Keratinocyte (primary cell): ENCODE measurements at regions not wholly inside any gene's neighbourhood (a gene's known extent, or its start where the extent isn't known, plus 50 kb on each side); places are given as distances from the start of the nearest gene placed in this dataset.

Source experiments
- DNase-seq: peaks from one replicate; pipeline ENCODE4 v3.0.0-alpha.2; 2011; ENCODE audit warnings: low read depth, missing footprints, low spot score
- FAIRE-seq: peaks from 2 replicates; lab custom pipeline; 2011; peaks lifted over from hg19 to GRCh38; lab: Jason Lieb, UNC
- H2AFZ ChIP-seq: 2 replicates; pipeline ENCODE4 v1.6.0; 2012; ENCODE audit warnings: low read length, control low read depth, inconsistent platforms; ENCODE audit not compliant: control insufficient read depth
- H3K27ac ChIP-seq: 2 replicates; pipeline ENCODE4 v1.5.1; 2011; ENCODE audit warnings: low read length; ENCODE audit not compliant: control insufficient read depth, insufficient read depth
- H3K27me3 ChIP-seq: 3 replicates; pipeline ENCODE4 v1.6.0; 2011; ENCODE audit warnings: low read length; ENCODE audit not compliant: control insufficient read depth, insufficient read depth; ENCODE audit errors: extremely low read depth
- H3K36me3 ChIP-seq, 2 experiments: 2 replicates in 1 of 2; 3 replicates in 1 of 2; pipeline ENCODE4 v1.5.1; 2011; ENCODE audit warnings: low read length in 2 of 2, mild to moderate bottlenecking in 1 of 2; ENCODE audit not compliant: control insufficient read depth in 2 of 2, insufficient read depth in 2 of 2; ENCODE audit errors: extremely low read depth in 1 of 2
- H3K4me1 ChIP-seq: 3 replicates; pipeline ENCODE4 v1.5.1; 2011; ENCODE audit warnings: low read length; ENCODE audit not compliant: control insufficient read depth, insufficient read depth; ENCODE audit errors: extremely low read depth
- H3K4me2 ChIP-seq: 3 replicates; pipeline ENCODE4 v1.6.0; 2011; ENCODE audit warnings: low read depth, low read length; ENCODE audit not compliant: control insufficient read depth, insufficient read depth; ENCODE audit errors: extremely low read depth
- H3K4me3 ChIP-seq, 3 experiments: fragments of 200-600 bp in 1 of 3; sonication (generic) in 1 of 3; 2 replicates in 2 of 3; 3 replicates in 1 of 3; pipeline ENCODE4 v1.5.1; 2011 to 2016; ENCODE audit warnings: low read length in 3 of 3, mild to moderate bottlenecking in 3 of 3, control low read depth in 2 of 3, inconsistent platforms in 1 of 3, low read depth in 1 of 3, mixed read lengths in 1 of 3, mixed run types in 1 of 3, moderate library complexity in 1 of 3; ENCODE audit not compliant: control insufficient read depth in 2 of 3, insufficient read depth in 2 of 3; ENCODE audit errors: extremely low read depth in 1 of 3
- H3K79me2 ChIP-seq: 2 replicates; pipeline ENCODE4 v1.6.0; 2012; ENCODE audit warnings: low read length; ENCODE audit not compliant: control insufficient read depth, insufficient read depth
- H3K9ac ChIP-seq: 3 replicates; pipeline ENCODE4 v1.6.0; 2011; ENCODE audit warnings: low read length; ENCODE audit not compliant: control insufficient read depth, insufficient read depth; ENCODE audit errors: extremely low read depth
- H3K9me1 ChIP-seq: 3 replicates; pipeline ENCODE4 v1.6.0; 2011; ENCODE audit warnings: low read length; ENCODE audit not compliant: control insufficient read depth, insufficient read depth; ENCODE audit errors: extremely low read depth
- H3K9me3 ChIP-seq: 2 replicates; pipeline ENCODE4 v1.5.1; 2012; ENCODE audit warnings: low read depth, low read length; ENCODE audit not compliant: control insufficient read depth
- H4K20me1 ChIP-seq: 3 replicates; pipeline ENCODE4 v1.6.0; 2011; ENCODE audit warnings: low read length; ENCODE audit not compliant: control insufficient read depth, insufficient read depth; ENCODE audit errors: extremely low read depth
- CTCF ChIP-seq, 3 experiments: IDR thresholded peaks in 1 of 3; conservative IDR thresholded peaks in 1 of 3; optimal IDR thresholded peaks in 1 of 3; 2 replicates in 2 of 3; 3 replicates in 1 of 3; pipeline versions ENCODE3 to v1.5.1; 2011; ENCODE audit warnings: low read length in 3 of 3, mild to moderate bottlenecking in 3 of 3, moderate library complexity in 2 of 3, control low read depth in 1 of 3, inconsistent platforms in 1 of 3; ENCODE audit not compliant: insufficient read depth in 2 of 3; ENCODE audit errors: extremely low read depth in 1 of 3
- EZH2 ChIP-seq: IDR thresholded peaks from one replicate; pipeline ENCODE4 v1.6.1; 2012; ENCODE audit warnings: inconsistent platforms, mild to moderate bottlenecking, low read length, moderate library complexity
- dilution Hi-C: fragments of 300-500 bp; cut with MboI; formaldehyde crosslinking; loops from one replicate; pipeline ENCODE4 v1.7.0; 2020; ENCODE audit warnings: low sequenced_read_pairs; ENCODE audit not compliant: extremely low pct_ligation_motif_present

- TF ChIP-seq CTCF (optimal IDR thresholded peaks at IDR 0.05 in 1 of 3, IDR thresholded peaks at IDR 0.05 in 1 of 3, conservative IDR thresholded peaks at IDR 0.05 in 1 of 3; ENCODE audit: extremely low read depth in 1 of 3, insufficient read depth in 2 of 3, low read length in 3 of 3): no peak
- Histone ChIP-seq H3K79me2 (no peaks in the 10 kb centered on the region), H2AFZ (no peak overlapping the region), H3K4me2 (no peak overlapping the region), H3K4me3 (no peak overlapping the region), H3K27ac (no peak overlapping the region), H3K4me1 (no peaks in the 10 kb centered on the region), H3K36me3 (no peaks in the 10 kb centered on the region), H3K27me3 (peaks cover 12% of the 10 kb centered on the region), H4K20me1 (no peaks in the 10 kb centered on the region), H3K9ac (no peak overlapping the region), H3K9me3 (no peaks in the 10 kb centered on the region), H3K9me1 (no peaks in the 10 kb centered on the region)
- dilution Hi-C loops: loop anchor here (10.0 kb wide), 1 partner anchor 67 kb away; no protein-coding TSS in a partner anchor
- FAIRE-seq (no peak), DNase-seq (no peak)
Observed at GRCh38 chr17:73731733-73732132, 87.5 kb upstream of the SDK2 start.

GRCh38 chr17:73733517-73733916 lies 89.3 kb upstream of the SDK2 start:
- Histone ChIP-seq H3K4me2 (no peak overlapping the region), H3K36me3 (no peaks in the 10 kb centered on the region), H3K27ac (no peak overlapping the region), H4K20me1 (no peaks in the 10 kb centered on the region), H3K4me1 (no peaks in the 10 kb centered on the region), H3K9me1 (no peaks in the 10 kb centered on the region), H3K9me3 (no peaks in the 10 kb centered on the region), H2AFZ (no peak overlapping the region), H3K4me3 (no peak overlapping the region), H3K79me2 (no peaks in the 10 kb centered on the region), H3K27me3 (peaks cover 21% of the 10 kb centered on the region), H3K9ac (no peak overlapping the region)
- dilution Hi-C loops: loop anchor here (10.0 kb wide), 1 partner anchor 69 kb away; no protein-coding TSS in a partner anchor
- DNase-seq: no peak
- no peak for FAIRE-seq
- TF ChIP-seq EZH2: no peak
- no peak for TF ChIP-seq CTCF (optimal IDR thresholded peaks at IDR 0.05 in 1 of 3, IDR thresholded peaks at IDR 0.05 in 1 of 3, conservative IDR thresholded peaks at IDR 0.05 in 1 of 3; ENCODE audit: extremely low read depth in 1 of 3, insufficient read depth in 2 of 3, low read length in 3 of 3)
